HepG2 (cell line): ENCODE measurements at regions not wholly inside any gene's neighbourhood (a gene's known extent, or its start where the extent isn't known, plus 50 kb on each side); places are given as distances from the start of the nearest gene placed in this dataset.

Source experiments
- AGO1 ChIP-seq: fragments of 200-400 bp; formaldehyde crosslinking; IDR thresholded peaks from 2 replicates; pipeline ENCODE4 v1.6.1; 2017; ENCODE audit warnings: mild to moderate bottlenecking, low read depth, low read length, moderate library complexity; ENCODE audit not compliant: poor library complexity, severe bottlenecking
- CBX5 ChIP-seq: sonication (generic); formaldehyde crosslinking; IDR thresholded peaks from 2 replicates; pipeline ENCODE4 v1.4.0; 2020; ENCODE audit warnings: missing genetic modification reagents, borderline replicate concordance
- HOXA9 ChIP-seq: sonication (generic); formaldehyde crosslinking; IDR thresholded peaks from 2 replicates; pipeline ENCODE4 v1.8.1; 2022; ENCODE audit warnings: missing genetic modification reagents, mild to moderate bottlenecking, moderate library complexity, borderline replicate concordance
- NR2F2 ChIP-seq: IDR thresholded peaks from 2 replicates; pipeline ENCODE4 v1.6.1; 2012; ENCODE audit warnings: low read depth, inconsistent platforms, borderline replicate concordance
- RORA ChIP-seq: sonication (generic); formaldehyde crosslinking; IDR thresholded peaks from 2 replicates; pipeline ENCODE4 v1.5.0; 2020; ENCODE audit warnings: mild to moderate bottlenecking, missing genetic modification reagents, moderate library complexity
- XRCC5 ChIP-seq: fragments of 200-400 bp; formaldehyde crosslinking; optimal IDR thresholded peaks from 2 replicates; pipeline ENCODE3; 2017; ENCODE audit warnings: mild to moderate bottlenecking, low read length
- ZBTB7B ChIP-seq: sonication (generic); formaldehyde crosslinking; IDR thresholded peaks from 2 replicates; pipeline ENCODE4 v1.4.0; 2020; ENCODE audit warnings: missing genetic modification reagents
- TF ChIP-seq, protein P1 (sequence below): sonication (generic); formaldehyde crosslinking; IDR thresholded peaks from 2 replicates; pipeline ENCODE4 v1.4.0; 2020; ENCODE audit warnings: missing genetic modification reagents, borderline replicate concordance
- TF ChIP-seq, protein P2 (sequence below): sonication (generic); formaldehyde crosslinking; IDR thresholded peaks from 2 replicates; pipeline ENCODE4 v1.4.0; 2020; ENCODE audit warnings: missing genetic modification reagents, borderline replicate concordance
- TF ChIP-seq, protein P3 (sequence below): sonication (generic); formaldehyde crosslinking; IDR thresholded peaks from 2 replicates; pipeline ENCODE4 v1.4.0; 2020; ENCODE audit warnings: missing genetic modification reagents, borderline replicate concordance
- TF ChIP-seq, protein P4 (sequence below): sonication (generic); formaldehyde crosslinking; IDR thresholded peaks from 2 replicates; pipeline ENCODE4 v1.4.0; 2020; ENCODE audit warnings: missing genetic modification reagents
- TF ChIP-seq, protein P5 (sequence below): sonication (generic); formaldehyde crosslinking; IDR thresholded peaks from 2 replicates; pipeline ENCODE4 v1.4.0; 2020; ENCODE audit warnings: missing genetic modification reagents

DNA sequence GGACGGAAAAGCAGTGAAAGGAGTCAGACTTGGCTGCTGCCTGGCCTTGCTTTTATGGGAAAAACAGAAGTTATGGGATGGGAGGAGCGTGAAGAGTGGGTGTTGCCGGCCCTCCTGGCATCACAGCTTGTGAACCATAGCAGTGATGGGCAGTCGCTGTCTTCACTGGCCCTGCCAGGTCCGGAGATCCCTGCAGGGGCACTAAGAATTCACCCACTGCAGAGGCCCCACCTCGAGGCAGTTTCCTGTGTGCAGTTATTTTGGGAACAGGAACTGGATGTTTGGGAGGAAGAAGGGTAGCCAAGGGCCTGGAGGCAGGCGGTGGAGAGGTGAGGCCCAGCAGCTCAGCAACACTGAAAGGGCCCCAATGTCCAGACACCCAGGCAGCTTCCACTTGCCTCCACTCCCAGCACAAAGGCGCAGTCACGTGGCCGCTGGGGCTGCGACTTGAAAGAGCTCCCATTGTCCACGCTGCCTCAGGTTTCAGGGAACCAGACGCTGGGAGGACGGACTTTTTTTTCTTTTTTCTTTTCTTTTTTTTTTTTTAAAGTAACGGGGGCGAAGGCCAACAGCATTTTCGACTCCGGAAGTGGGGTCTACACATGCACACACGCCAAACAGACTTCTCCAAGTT is 255.6 kb downstream of the ZNF621 start (continued):
- TF ChIP-seq XRCC5 (peak; percentile 2), ZBTB7B (CRISPR knock-in tag) (no peak), HOXA9 (no peak), CBX5 (CRISPR knock-in tag) (no peak), AGO1 (no peak), NR2F2 (no peak), RORA (CRISPR knock-in tag) (no peak)
- TF ChIP-seq, protein P1, sequence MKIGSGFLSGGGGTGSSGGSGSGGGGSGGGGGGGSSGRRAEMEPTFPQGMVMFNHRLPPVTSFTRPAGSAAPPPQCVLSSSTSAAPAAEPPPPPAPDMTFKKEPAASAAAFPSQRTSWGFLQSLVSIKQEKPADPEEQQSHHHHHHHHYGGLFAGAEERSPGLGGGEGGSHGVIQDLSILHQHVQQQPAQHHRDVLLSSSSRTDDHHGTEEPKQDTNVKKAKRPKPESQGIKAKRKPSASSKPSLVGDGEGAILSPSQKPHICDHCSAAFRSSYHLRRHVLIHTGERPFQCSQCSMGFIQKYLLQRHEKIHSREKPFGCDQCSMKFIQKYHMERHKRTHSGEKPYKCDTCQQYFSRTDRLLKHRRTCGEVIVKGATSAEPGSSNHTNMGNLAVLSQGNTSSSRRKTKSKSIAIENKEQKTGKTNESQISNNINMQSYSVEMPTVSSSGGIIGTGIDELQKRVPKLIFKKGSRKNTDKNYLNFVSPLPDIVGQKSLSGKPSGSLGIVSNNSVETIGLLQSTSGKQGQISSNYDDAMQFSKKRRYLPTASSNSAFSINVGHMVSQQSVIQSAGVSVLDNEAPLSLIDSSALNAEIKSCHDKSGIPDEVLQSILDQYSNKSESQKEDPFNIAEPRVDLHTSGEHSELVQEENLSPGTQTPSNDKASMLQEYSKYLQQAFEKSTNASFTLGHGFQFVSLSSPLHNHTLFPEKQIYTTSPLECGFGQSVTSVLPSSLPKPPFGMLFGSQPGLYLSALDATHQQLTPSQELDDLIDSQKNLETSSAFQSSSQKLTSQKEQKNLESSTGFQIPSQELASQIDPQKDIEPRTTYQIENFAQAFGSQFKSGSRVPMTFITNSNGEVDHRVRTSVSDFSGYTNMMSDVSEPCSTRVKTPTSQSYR (CRISPR knock-in tag): no peak
- TF ChIP-seq, protein P2, sequence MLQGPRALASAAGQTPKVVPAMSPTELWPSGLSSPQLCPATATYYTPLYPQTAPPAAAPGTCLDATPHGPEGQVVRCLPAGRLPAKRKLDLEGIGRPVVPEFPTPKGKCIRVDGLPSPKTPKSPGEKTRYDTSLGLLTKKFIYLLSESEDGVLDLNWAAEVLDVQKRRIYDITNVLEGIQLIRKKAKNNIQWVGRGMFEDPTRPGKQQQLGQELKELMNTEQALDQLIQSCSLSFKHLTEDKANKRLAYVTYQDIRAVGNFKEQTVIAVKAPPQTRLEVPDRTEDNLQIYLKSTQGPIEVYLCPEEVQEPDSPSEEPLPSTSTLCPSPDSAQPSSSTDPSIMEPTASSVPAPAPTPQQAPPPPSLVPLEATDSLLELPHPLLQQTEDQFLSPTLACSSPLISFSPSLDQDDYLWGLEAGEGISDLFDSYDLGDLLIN (CRISPR knock-in tag): no peak
- TF ChIP-seq, protein P3, sequence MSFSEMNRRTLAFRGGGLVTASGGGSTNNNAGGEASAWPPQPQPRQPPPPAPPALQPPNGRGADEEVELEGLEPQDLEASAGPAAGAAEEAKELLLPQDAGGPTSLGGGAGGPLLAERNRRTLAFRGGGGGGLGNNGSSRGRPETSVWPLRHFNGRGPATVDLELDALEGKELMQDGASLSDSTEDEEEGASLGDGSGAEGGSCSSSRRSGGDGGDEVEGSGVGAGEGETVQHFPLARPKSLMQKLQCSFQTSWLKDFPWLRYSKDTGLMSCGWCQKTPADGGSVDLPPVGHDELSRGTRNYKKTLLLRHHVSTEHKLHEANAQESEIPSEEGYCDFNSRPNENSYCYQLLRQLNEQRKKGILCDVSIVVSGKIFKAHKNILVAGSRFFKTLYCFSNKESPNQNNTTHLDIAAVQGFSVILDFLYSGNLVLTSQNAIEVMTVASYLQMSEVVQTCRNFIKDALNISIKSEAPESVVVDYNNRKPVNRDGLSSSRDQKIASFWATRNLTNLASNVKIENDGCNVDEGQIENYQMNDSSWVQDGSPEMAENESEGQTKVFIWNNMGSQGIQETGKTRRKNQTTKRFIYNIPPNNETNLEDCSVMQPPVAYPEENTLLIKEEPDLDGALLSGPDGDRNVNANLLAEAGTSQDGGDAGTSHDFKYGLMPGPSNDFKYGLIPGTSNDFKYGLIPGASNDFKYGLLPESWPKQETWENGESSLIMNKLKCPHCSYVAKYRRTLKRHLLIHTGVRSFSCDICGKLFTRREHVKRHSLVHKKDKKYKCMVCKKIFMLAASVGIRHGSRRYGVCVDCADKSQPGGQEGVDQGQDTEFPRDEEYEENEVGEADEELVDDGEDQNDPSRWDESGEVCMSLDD: no peak
- TF ChIP-seq, protein P4, sequence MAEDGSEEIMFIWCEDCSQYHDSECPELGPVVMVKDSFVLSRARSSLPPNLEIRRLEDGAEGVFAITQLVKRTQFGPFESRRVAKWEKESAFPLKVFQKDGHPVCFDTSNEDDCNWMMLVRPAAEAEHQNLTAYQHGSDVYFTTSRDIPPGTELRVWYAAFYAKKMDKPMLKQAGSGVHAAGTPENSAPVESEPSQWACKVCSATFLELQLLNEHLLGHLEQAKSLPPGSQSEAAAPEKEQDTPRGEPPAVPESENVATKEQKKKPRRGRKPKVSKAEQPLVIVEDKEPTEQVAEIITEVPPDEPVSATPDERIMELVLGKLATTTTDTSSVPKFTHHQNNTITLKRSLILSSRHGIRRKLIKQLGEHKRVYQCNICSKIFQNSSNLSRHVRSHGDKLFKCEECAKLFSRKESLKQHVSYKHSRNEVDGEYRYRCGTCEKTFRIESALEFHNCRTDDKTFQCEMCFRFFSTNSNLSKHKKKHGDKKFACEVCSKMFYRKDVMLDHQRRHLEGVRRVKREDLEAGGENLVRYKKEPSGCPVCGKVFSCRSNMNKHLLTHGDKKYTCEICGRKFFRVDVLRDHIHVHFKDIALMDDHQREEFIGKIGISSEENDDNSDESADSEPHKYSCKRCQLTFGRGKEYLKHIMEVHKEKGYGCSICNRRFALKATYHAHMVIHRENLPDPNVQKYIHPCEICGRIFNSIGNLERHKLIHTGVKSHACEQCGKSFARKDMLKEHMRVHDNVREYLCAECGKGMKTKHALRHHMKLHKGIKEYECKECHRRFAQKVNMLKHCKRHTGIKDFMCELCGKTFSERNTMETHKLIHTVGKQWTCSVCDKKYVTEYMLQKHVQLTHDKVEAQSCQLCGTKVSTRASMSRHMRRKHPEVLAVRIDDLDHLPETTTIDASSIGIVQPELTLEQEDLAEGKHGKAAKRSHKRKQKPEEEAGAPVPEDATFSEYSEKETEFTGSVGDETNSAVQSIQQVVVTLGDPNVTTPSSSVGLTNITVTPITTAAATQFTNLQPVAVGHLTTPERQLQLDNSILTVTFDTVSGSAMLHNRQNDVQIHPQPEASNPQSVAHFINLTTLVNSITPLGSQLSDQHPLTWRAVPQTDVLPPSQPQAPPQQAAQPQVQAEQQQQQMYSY: no peak
- TF ChIP-seq, protein P5, sequence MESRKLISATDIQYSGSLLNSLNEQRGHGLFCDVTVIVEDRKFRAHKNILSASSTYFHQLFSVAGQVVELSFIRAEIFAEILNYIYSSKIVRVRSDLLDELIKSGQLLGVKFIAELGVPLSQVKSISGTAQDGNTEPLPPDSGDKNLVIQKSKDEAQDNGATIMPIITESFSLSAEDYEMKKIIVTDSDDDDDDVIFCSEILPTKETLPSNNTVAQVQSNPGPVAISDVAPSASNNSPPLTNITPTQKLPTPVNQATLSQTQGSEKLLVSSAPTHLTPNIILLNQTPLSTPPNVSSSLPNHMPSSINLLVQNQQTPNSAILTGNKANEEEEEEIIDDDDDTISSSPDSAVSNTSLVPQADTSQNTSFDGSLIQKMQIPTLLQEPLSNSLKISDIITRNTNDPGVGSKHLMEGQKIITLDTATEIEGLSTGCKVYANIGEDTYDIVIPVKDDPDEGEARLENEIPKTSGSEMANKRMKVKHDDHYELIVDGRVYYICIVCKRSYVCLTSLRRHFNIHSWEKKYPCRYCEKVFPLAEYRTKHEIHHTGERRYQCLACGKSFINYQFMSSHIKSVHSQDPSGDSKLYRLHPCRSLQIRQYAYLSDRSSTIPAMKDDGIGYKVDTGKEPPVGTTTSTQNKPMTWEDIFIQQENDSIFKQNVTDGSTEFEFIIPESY (CRISPR knock-in tag): no peak
